Stimulated activated effector memory CD8-positive, alpha-beta T cell treated with anti-CD3 and anti-CD28 coated beads, Interleukin-12 subunit alpha, Interleukin-12 subunit beta, amount 100 ng/mL, for 72 hours (primary cell): ENCODE measurements at regions not wholly inside any gene's neighbourhood (a gene's known extent, or its start where the extent isn't known, plus 50 kb on each side); places are given as distances from the start of the nearest gene placed in this dataset.
A peak's percentile ranks its signal among the peaks of the same experiment; 100 is the strongest.

Source experiments
- ATAC-seq: fragments of 150-1000 bp; cut with Tn5 transposase; 2 replicates; pipeline ENCODE4 v1.10.0; 2021
- DNase-seq, 2 donors: peaks; one replicate each; pipeline ENCODE4 v3.0.0; 2021 to 2022; ENCODE audit warnings: low spot score in 2 of 2
- H3K27ac Mint-ChIP-seq: one replicate; pipeline ENCODE4 v1.8.0; 2022; ENCODE audit warnings: mild to moderate bottlenecking, mixed read lengths
- H3K36me3 Mint-ChIP-seq: one replicate; pipeline ENCODE4 v1.8.0; 2022; ENCODE audit warnings: mild to moderate bottlenecking, mixed read lengths
- H3K4me1 Mint-ChIP-seq: one replicate; pipeline ENCODE4 v1.8.0; 2022; ENCODE audit warnings: mixed read lengths
- H3K4me3 Mint-ChIP-seq: one replicate; pipeline ENCODE4 v1.8.0; 2022; ENCODE audit warnings: mild to moderate bottlenecking, mixed read lengths
- H3K9me3 Mint-ChIP-seq: one replicate; pipeline ENCODE4 v1.8.0; 2022; ENCODE audit warnings: mixed read lengths

GRCh38 chr10:59595593-59595992 is 114.1 kb downstream of the SLC16A9 start:
- Mint-ChIP-seq H3K4me1 (no peaks in the 10 kb centered on the region), H3K36me3 (no peaks in the 10 kb centered on the region), H3K27ac (no peak overlapping the region), H3K9me3 (no peaks in the 10 kb centered on the region), H3K4me3 (no peak overlapping the region)
- DNase-seq (no peak), ATAC-seq (no peak)

DNA sequence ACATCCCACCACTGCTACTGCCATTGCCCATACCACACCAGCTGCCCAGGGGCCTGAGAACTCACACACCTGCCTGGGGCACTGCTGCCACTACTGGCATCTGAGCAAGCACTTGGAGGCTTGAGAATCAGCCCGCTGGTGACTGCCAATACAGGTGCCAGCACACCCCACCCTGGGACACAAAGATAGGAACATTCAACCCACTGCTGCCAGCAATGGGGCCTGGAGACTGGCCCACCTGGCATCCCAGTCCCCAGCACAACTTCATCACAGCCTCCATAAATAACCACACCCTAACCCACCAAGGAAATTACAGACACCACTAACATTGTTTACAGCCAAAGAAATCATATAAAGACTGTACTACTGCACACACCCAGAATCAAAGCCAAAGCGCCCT is 115.9 kb downstream of the SLC16A9 start:
- no peak overlapping the region for H3K27ac Mint-ChIP-seq
- H3K4me1 Mint-ChIP-seq: no peaks in the 10 kb centered on the region
- peak; percentile 11 for ATAC-seq
- DNase-seq: no peak
- H3K4me3 Mint-ChIP-seq: no peak overlapping the region
- H3K9me3 Mint-ChIP-seq: no peaks in the 10 kb centered on the region
- no peaks in the 10 kb centered on the region for H3K36me3 Mint-ChIP-seq

- no peak for ATAC-seq
- Mint-ChIP-seq H3K4me3 (no peak overlapping the region), H3K36me3 (no peaks in the 10 kb centered on the region)
Observed at GRCh38 chr10:59589796-59590195, 119.9 kb downstream of the SLC16A9 start.

DNA sequence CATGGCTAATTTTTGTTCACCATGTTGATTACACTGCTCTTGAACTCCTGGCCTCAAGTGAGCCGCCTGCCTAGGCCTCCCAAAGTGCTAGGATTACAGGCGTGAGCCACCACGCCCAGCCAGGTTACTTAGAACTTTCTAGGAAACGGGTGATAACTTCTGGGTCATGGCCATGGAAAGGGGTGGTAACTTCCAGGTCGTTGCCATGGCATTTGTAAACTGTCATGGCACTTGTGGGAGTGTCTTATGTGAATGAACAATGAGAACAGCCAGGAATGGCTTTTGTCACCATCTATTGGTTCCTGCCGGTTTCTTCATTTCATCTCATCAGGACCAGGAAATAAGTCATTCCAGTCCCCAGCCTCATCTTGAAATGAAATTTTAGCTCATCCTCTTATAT is 120.9 kb downstream of the SLC16A9 start:
- DNase-seq (no peak), ATAC-seq (no peak)
- no peaks in the 10 kb centered on the region for H3K9me3 Mint-ChIP-seq
- H3K4me1 Mint-ChIP-seq: no peaks in the 10 kb centered on the region
- no peaks in the 10 kb centered on the region for H3K36me3 Mint-ChIP-seq
- no peak overlapping the region for H3K27ac Mint-ChIP-seq
- H3K4me3 Mint-ChIP-seq: no peak overlapping the region

More at GRCh38 chr10:59589796-59590195, 119.9 kb downstream of the SLC16A9 start:
- Mint-ChIP-seq H3K27ac (no peak overlapping the region), H3K4me1 (no peaks in the 10 kb centered on the region), H3K9me3 (no peaks in the 10 kb centered on the region)
- DNase-seq: no peak

GRCh38 chr10:59587756-59588140 is 121.9 kb downstream of the SLC16A9 start:
- Mint-ChIP-seq H3K36me3 (no peaks in the 10 kb centered on the region), H3K9me3 (no peaks in the 10 kb centered on the region), H3K27ac (no peak overlapping the region), H3K4me3 (no peak overlapping the region), H3K4me1 (no peaks in the 10 kb centered on the region)
- no peak for DNase-seq
- ATAC-seq: peak; percentile 27

DNA sequence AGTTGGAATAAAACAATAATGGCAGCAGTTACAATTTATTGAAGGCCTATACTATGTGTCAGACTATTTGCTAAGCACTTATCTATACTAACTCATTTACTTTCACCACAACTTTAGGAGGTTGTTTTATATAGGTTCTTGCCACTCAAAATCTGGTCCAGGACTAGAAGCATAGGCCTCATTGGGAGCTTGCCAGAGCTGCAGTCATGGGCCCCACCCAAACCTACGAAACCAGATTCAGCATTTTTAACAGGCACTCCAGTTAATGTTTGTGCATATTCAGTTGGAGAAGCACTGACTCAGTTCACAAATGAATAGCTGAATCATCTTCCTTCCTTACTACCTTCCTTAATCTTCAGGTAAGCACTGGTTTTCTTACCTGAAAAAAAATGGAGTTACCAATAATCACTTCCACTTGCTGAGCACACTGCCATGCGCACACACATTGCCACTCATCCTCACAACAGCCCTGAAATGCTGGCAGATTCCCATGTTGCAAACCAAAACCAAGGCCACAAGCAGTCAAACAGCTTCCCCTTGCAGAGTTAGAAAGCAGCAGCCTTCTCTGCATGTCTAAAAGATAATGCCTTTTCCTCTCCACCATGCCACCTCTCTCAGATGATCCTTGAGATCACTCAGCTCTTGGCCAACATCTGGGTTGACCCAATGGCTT is 122.4 kb downstream of the SLC16A9 start:
- Mint-ChIP-seq H3K36me3 (no peaks in the 10 kb centered on the region), H3K27ac (no peak overlapping the region), H3K4me3 (no peak overlapping the region), H3K4me1 (no peaks in the 10 kb centered on the region), H3K9me3 (no peaks in the 10 kb centered on the region)
- ATAC-seq: no peak
- no peak for DNase-seq

- DNase-seq: no peak
- no peak overlapping the region for H3K27ac Mint-ChIP-seq
- H3K4me1 Mint-ChIP-seq: no peaks in the 10 kb centered on the region
- ATAC-seq: no peak
- H3K36me3 Mint-ChIP-seq: no peaks in the 10 kb centered on the region
- H3K9me3 Mint-ChIP-seq: no peaks in the 10 kb centered on the region
- no peak overlapping the region for H3K4me3 Mint-ChIP-seq
Observed at GRCh38 chr10:59586407-59586891, 123.2 kb downstream of the SLC16A9 start.

DNA sequence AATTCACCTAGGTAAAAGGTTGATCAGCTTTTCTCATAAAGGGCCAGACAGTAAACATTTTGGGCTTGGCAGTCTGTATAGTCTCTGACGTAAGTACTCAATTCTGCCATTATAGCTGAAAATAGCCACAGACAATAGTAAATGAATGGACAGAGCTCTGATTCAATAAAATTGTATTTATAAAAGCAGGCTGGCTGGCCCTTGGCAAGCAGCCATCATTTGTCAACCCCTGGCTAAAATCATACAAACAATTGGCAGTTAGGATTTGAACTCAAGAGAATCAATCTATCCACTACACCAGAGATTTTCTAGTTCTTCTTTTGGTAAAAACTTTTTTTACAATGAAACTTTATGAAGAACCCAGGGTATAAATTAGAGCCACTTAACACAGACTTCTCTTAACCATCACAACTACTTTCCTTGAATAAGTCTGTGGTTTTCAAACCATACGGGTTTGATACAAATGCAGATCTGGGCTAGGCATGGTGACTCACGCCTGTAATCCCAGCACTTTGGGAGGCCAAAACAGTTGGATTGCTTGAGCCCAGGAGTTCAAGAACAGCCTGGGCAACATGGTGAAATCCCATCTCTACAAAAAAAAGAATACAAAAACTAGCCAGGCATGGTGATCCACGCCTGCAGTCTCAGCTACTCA is 124.5 kb downstream of the SLC16A9 start:
- no peak overlapping the region for H3K4me3 Mint-ChIP-seq
- H3K4me1 Mint-ChIP-seq: no peaks in the 10 kb centered on the region
- DNase-seq (no peak), ATAC-seq (no peak)
- no peak overlapping the region for H3K27ac Mint-ChIP-seq
- H3K36me3 Mint-ChIP-seq: no peaks in the 10 kb centered on the region
- no peaks in the 10 kb centered on the region for H3K9me3 Mint-ChIP-seq

DNA sequence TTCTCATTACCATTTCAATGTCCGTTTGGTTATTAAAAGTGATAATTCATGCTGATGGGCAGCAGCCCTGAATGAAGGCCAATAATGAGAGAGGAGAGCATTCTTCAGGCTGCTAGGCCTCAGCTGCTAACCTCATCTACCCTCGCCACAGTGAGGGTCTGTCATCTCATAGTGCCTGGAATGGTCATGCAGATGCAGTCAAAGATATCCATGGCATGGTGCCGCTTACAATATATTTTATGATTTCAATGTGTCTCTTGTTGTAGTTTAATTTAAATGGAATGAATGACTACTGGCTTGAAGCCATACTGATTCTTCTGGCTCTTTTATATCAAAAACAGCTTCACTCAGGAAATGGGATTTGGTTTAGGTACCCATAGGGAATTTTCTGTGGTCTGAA is 126.9 kb downstream of the SLC16A9 start:
- no peak overlapping the region for H3K27ac Mint-ChIP-seq
- H3K36me3 Mint-ChIP-seq: no peaks in the 10 kb centered on the region
- H3K9me3 Mint-ChIP-seq: no peaks in the 10 kb centered on the region
- no peak overlapping the region for H3K4me3 Mint-ChIP-seq
- DNase-seq (no peak), ATAC-seq (no peak)
- no peaks in the 10 kb centered on the region for H3K4me1 Mint-ChIP-seq

DNA sequence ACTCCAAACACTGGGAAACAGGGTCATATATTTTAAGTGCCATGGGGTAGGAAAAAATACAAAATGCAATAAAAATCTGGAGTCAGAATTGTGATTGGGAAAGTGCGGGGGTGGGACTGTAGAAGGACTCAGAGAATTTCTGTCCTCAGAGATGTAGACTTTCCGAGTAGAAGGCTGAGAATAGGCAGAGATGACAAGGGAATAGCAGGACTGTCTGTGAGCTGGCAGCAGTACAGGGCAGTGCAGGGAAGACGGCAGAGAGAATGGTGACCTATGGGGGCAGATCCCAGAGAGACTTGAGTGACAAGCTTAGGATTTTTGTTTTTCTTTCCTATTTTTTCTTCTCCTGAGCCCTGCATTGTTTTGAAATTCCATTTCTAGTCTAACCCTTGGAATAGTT is 127.6 kb downstream of the SLC16A9 start:
- no peak overlapping the region for H3K4me3 Mint-ChIP-seq
- ATAC-seq: no peak
- H3K36me3 Mint-ChIP-seq: no peaks in the 10 kb centered on the region
- H3K4me1 Mint-ChIP-seq: no peaks in the 10 kb centered on the region
- no peaks in the 10 kb centered on the region for H3K9me3 Mint-ChIP-seq
- no peak overlapping the region for H3K27ac Mint-ChIP-seq
- DNase-seq: no peak

GRCh38 chr10:59580026-59580863 is 129.4 kb downstream of the SLC16A9 start:
- no peak for DNase-seq
- Mint-ChIP-seq H3K4me1 (no peaks in the 10 kb centered on the region), H3K9me3 (no peaks in the 10 kb centered on the region), H3K4me3 (no peak overlapping the region), H3K36me3 (no peaks in the 10 kb centered on the region), H3K27ac (no peak overlapping the region)
- no peak for ATAC-seq

DNA sequence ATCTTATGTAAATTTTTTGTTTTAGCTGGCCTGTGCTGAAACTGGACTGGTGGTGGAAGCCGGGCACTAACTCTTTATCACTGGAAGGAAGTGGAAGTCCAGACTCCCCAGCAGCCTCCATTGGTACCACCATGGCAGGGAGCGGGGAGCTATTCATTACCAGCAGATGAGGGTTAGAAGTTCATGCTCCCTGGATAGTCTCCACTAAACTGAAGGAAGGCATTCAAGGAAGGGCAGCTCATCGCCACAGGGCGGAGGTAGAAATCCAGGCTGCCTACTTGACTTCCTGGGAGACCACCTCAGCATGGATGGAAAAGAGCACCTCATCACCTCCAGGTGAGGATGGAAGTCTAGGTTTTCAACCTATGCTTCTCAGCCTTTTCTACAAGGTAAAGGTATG is 130.9 kb downstream of the SLC16A9 start:
- H3K9me3 Mint-ChIP-seq: no peaks in the 10 kb centered on the region

DNA sequence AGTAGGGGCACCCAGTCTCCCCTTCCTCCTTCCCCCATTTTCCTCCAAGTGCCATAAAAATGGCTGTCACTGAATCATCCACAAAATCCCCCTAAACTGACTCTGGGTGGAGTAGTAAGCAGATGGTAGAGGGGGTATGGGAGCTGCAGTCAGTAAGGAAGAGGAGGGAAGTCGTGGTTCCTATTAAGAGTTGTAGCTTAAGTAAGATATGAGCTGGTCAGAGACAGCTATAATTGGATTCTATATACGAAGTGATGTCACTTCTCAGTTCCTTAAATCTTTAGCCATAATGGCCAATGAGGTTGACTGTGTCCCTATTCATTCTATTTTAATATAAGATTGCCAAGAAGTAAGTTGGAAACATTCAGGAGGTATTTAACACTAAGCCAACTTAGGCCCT is 131.7 kb downstream of the SLC16A9 start:
- ATAC-seq (no peak), DNase-seq (no peak)
- no peaks in the 10 kb centered on the region for H3K9me3 Mint-ChIP-seq
- no peak overlapping the region for H3K27ac Mint-ChIP-seq
- no peaks in the 10 kb centered on the region for H3K36me3 Mint-ChIP-seq
- no peak overlapping the region for H3K4me3 Mint-ChIP-seq
- no peaks in the 10 kb centered on the region for H3K4me1 Mint-ChIP-seq

More for the DNA sequence above, 130.9 kb downstream of the SLC16A9 start:
- H3K36me3 Mint-ChIP-seq: no peaks in the 10 kb centered on the region
- no peak overlapping the region for H3K27ac Mint-ChIP-seq
- no peak for ATAC-seq
- no peak overlapping the region for H3K4me3 Mint-ChIP-seq
- no peak for DNase-seq
- no peaks in the 10 kb centered on the region for H3K4me1 Mint-ChIP-seq

GRCh38 chr10:59575269-59575668 is 134.4 kb downstream of the SLC16A9 start:
- Mint-ChIP-seq H3K27ac (no peak overlapping the region), H3K9me3 (no peaks in the 10 kb centered on the region), H3K36me3 (no peaks in the 10 kb centered on the region), H3K4me1 (no peaks in the 10 kb centered on the region), H3K4me3 (no peak overlapping the region)
- DNase-seq (no peak), ATAC-seq (no peak)

DNA sequence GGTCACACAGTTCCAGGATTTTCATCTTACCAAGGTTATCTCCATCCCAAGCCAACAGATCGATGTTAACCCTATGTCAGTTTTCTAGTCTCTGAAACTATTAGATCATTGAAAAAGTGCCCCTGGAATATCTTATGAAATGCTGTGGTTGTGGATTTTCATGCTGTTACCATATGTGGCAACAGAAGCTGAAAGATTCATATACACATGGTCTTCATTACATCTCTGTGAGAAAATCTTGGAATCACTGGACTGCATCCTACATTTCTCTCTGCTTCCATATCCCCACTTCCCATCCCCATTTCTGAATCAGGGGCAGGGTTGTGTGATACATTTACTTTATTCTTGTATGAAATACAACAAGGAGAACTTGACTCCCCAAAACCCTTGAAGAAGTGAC is 146.1 kb downstream of the SLC16A9 start:
- Mint-ChIP-seq H3K27ac (no peak overlapping the region), H3K9me3 (no peaks in the 10 kb centered on the region), H3K4me1 (no peaks in the 10 kb centered on the region), H3K36me3 (no peaks in the 10 kb centered on the region), H3K4me3 (no peak overlapping the region)
- no peak for ATAC-seq
- no peak for DNase-seq

GRCh38 chr10:59562126-59562525 is 147.5 kb downstream of the SLC16A9 start:
- Mint-ChIP-seq H3K36me3 (no peaks in the 10 kb centered on the region), H3K4me1 (no peaks in the 10 kb centered on the region), H3K9me3 (no peaks in the 10 kb centered on the region), H3K27ac (no peak overlapping the region), H3K4me3 (no peak overlapping the region)
- ATAC-seq: no peak
- DNase-seq: no peak
